Neural crest cell (in vitro differentiated cells): ENCODE measurements at regions not wholly inside any gene's neighbourhood (a gene's known extent, or its start where the extent isn't known, plus 50 kb on each side); places are given as distances from the start of the nearest gene placed in this dataset.
A peak's percentile ranks its signal among the peaks of the same experiment; 100 is the strongest.
"Not testable (repeated sequence)": the region's sequence is repeated elsewhere in the genome, so short reads cannot be mapped to it uniquely, and the experiment has no call there.

ENCODE experiments used
- DNase-seq: peaks from one replicate; pipeline ENCODE4 v3.0.0; 2021; ENCODE audit warnings: low read depth, mixed read lengths, low spot score
- H3K27ac Mint-ChIP-seq: one replicate; pipeline ENCODE4 v1.8.0; 2021; ENCODE audit warnings: mild to moderate bottlenecking, mixed read lengths; ENCODE audit not compliant: unreplicated experiment
- H3K27me3 Mint-ChIP-seq: 2 replicates; pipeline ENCODE4 v1.8.0; 2021; ENCODE audit warnings: low read depth, mild to moderate bottlenecking, mixed read lengths
- H3K36me3 Mint-ChIP-seq: 2 replicates; pipeline ENCODE4 v1.8.0; 2021; ENCODE audit warnings: low read depth, mild to moderate bottlenecking, mixed read lengths
- H3K4me1 Mint-ChIP-seq: 2 replicates; pipeline ENCODE4 v1.8.0; 2021; ENCODE audit warnings: mixed read lengths
- H3K4me3 Mint-ChIP-seq: one replicate; pipeline ENCODE4 v1.8.0; 2021; ENCODE audit warnings: mild to moderate bottlenecking, mixed read lengths
- H3K9me3 Mint-ChIP-seq: 2 replicates; pipeline ENCODE4 v1.8.0; 2021; ENCODE audit warnings: mixed read lengths
- TF ChIP-seq, protein P1 (sequence below): fragments of 200-600 bp; sonication (generic); conservative IDR thresholded peaks from 2 replicates; pipeline ENCODE4 v1.5.0; 2021; ENCODE audit warnings: antibody characterized with exemption, mild to moderate bottlenecking

DNA sequence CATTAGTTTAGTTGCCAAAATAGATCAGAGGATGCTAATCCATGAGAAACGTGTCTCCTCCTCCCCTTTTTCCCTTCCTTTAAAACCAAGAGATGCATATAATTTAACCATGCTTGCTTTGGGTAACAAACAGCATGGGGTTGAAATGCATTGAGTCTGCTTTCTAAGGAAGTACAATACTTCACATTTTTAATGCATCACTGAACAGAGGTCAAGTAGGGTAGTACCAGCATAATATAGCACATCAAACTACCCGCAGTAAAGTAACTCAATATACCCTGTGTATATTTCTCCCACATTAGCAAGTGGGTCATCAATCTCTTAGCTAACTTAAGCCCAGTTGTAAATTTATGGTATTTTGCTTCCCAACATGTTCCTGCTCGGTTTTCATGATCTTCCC lies 239.3 kb upstream of the SEMA3C start:
- Mint-ChIP-seq H3K4me1 (peaks cover 58% of the 10 kb centered on the region), H3K9me3 (peaks cover 3% of the 10 kb centered on the region), H3K27ac (no peak overlapping the region), H3K4me3 (no peak overlapping the region), H3K27me3 (no peaks in the 10 kb centered on the region), H3K36me3 (peaks cover 6% of the 10 kb centered on the region)
- no peak for DNase-seq
- TF ChIP-seq, protein P1, sequence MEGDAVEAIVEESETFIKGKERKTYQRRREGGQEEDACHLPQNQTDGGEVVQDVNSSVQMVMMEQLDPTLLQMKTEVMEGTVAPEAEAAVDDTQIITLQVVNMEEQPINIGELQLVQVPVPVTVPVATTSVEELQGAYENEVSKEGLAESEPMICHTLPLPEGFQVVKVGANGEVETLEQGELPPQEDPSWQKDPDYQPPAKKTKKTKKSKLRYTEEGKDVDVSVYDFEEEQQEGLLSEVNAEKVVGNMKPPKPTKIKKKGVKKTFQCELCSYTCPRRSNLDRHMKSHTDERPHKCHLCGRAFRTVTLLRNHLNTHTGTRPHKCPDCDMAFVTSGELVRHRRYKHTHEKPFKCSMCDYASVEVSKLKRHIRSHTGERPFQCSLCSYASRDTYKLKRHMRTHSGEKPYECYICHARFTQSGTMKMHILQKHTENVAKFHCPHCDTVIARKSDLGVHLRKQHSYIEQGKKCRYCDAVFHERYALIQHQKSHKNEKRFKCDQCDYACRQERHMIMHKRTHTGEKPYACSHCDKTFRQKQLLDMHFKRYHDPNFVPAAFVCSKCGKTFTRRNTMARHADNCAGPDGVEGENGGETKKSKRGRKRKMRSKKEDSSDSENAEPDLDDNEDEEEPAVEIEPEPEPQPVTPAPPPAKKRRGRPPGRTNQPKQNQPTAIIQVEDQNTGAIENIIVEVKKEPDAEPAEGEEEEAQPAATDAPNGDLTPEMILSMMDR: no peak

DNA sequence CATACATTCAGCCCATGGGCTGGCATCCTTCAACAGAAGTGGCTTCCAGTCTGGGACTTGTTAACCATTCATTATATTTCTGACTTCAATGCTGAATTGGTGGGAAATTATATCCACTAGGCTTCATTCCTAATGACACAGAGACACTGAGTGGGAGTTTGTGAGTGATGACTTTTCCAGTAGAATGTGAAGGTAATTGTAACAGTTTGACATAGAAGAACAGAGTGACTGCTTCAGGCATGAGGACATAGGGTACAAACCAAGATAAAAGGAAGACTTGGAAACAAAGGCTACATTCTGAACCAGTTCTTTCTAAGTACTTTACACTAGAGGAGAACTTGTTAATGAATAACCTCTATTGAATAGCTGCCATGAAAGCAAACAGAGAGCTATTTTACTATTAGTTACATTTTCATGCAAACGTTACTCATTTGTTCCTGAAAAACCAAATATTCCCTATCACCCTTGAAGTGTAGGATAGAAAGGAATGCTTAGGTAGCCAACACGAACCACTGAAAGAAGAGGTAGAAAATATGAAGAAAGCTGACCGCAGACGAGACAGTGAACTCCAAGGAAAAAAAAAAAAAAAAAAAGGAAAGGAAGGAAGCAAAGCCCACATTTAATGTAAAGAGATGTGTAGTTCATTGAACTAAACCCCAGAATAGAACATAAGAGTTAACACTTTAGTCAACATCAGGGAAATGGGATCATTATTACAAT lies 237.0 kb upstream of the SEMA3C start:
- Mint-ChIP-seq H3K27ac (peak overlapping the region; percentile 54), H3K9me3 (no peaks in the 10 kb centered on the region), H3K4me3 (peak overlapping the region; percentile 22), H3K4me1 (peaks cover 78% of the 10 kb centered on the region), H3K27me3 (no peaks in the 10 kb centered on the region), H3K36me3 (no peaks in the 10 kb centered on the region)
- TF ChIP-seq, protein P1: no peak
- DNase-seq: no peak

DNA sequence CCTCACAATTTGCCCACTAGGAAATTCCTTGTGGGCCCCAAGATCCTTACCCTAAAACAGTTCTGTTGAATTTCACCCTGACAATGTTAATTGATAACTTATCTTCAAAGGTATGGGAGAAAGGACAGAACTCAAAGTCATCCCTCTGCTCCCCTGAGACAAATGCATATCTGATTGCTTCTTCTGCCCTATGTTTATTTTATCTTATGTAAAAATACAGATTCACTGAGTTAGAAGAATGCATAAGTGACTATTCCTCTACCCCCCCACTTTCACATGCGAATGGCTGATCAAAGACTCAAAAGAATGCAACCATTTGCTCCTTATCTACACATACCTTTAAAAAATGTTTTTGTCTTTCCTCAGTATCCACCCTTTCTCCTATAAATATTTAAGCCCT lies 235.7 kb upstream of the SEMA3C start:
- no peaks in the 10 kb centered on the region for H3K27me3 Mint-ChIP-seq
- no peaks in the 10 kb centered on the region for H3K9me3 Mint-ChIP-seq
- DNase-seq: no peak
- H3K4me1 Mint-ChIP-seq: peaks cover 85% of the 10 kb centered on the region
- TF ChIP-seq, protein P1: no peak
- no peaks in the 10 kb centered on the region for H3K36me3 Mint-ChIP-seq
- no peak overlapping the region for H3K4me3 Mint-ChIP-seq
- H3K27ac Mint-ChIP-seq: peak overlapping the region; percentile 30

DNA sequence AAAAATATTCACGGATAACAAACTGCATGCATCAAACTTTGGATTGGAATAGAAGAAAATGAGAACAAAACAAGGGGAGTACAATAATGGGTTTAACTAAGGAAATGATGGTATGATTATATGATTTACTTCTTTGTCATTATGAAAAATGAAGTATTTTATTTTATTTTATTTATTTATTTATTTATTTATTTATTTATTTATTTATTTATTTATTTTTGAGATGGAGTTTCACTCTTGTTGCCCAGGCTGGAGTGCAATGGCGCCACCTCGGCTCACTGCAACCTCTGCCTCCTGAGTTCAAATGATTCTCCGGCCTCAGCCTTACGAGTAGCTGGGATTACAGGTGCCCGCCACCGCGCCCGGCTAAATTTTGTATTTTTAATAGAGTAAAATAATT lies 234.1 kb upstream of the SEMA3C start:
- H3K27ac Mint-ChIP-seq, DNase-seq: not testable (repeated sequence)

DNA sequence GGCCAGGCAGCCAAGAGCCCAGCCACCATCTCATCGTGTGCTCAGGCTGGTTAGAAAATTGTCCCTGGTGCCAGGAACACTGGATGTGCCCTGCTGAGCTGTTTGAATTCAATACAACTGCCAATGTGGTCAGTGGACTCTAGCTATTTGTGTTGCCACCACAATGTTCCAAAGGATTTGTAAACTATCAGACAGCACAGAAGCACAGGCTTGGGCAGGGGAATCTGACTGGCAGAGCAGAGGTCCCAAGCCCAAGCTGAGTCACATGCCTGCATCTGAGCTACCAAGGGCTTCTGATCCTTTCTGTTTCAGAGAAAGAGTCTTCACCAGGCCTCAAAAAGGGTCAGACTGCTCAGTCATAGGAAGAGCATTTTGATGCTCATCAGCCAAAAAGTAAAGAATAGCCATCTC lies 232.1 kb upstream of the SEMA3C start:
- no peak for DNase-seq
- Mint-ChIP-seq H3K4me1 (peaks cover 49% of the 10 kb centered on the region), H3K27ac (peak overlapping the region; percentile 87), H3K36me3 (peaks cover 3% of the 10 kb centered on the region), H3K9me3 (peaks cover 6% of the 10 kb centered on the region), H3K27me3 (no peaks in the 10 kb centered on the region), H3K4me3 (no peak overlapping the region)
- TF ChIP-seq, protein P1: no peak

More for the DNA sequence above, 234.1 kb upstream of the SEMA3C start:
- H3K27me3 Mint-ChIP-seq, H3K36me3 Mint-ChIP-seq, H3K4me3 Mint-ChIP-seq, H3K9me3 Mint-ChIP-seq: not testable (repeated sequence)
- H3K4me1 Mint-ChIP-seq: peaks cover 69% of the 10 kb centered on the region

DNA sequence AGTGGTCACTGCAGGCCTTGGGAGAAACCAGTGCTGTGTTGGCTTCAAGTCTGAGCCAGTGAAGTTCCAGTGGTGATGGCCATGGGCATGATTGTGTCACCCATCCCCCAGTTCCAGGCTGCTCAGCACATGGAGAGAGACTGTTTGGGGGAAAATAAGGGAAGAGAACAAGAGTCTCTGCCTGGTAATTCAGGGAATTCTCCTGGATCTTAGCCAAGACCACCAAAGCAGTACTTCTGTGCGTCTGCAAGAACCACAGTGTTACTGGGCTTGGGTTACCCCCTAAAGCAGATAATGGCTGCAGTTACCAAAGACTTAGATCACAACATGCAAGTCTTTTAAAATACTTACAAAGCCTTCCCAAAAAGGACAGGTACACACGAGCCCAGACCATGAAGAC lies 225.0 kb upstream of the SEMA3C start:
- H3K4me1 Mint-ChIP-seq: peaks cover 26% of the 10 kb centered on the region
- H3K4me3 Mint-ChIP-seq: no peak overlapping the region
- H3K27ac Mint-ChIP-seq: no peak overlapping the region
- peaks cover 3% of the 10 kb centered on the region for H3K36me3 Mint-ChIP-seq
- H3K9me3 Mint-ChIP-seq: peaks cover 8% of the 10 kb centered on the region
- H3K27me3 Mint-ChIP-seq: no peaks in the 10 kb centered on the region
- TF ChIP-seq, protein P1: no peak
- DNase-seq: no peak

DNA sequence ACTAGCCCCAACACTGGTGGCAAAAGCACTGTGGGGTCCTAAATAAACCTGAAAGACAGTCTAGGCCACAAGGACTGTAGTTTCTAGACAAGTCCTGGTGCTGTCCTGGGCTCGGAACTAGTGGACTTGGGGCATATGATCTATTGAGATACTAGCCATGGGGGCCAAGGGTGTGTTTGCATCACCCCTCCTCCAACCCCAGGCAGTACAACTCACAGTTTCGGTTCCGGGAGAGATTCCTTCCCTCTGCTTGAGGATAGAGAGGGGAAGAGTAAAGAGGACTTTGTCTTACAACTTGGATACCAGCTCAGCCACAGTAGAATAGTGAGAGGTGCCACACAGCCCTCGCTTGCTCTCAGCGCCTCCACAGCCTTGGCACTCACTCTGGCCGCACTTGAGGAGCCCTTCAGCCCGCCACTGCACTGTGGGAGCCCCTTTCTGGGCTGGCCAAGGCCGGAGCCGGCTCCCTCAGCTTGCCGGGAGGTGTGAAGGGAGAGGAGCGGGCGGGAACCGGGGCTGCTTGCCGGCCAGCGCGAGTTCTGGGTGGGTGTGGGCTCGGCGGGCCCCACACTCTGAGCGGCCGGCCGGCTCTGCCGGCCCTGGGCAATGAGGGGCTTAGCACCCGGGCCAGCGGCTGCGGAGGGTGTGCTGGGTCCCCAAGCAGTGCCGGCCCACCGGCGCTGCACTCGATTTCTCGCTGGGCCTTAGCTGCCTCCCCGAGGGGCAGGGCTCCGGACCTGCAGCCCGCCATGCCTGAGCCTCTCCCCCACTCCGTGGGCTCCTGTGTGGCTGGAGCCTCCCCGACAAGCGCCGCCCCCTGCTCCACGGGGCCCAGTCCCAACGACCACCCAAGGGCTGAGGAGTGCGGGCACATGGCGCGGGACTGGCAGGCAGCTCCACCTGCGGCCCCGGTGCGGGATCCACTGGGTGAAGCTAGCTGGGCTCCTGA lies 222.7 kb upstream of the SEMA3C start:
- Mint-ChIP-seq H3K27ac (peak overlapping the region; percentile 92), H3K4me1 (peaks cover 33% of the 10 kb centered on the region)
- H3K27me3 Mint-ChIP-seq, H3K9me3 Mint-ChIP-seq, H3K4me3 Mint-ChIP-seq, H3K36me3 Mint-ChIP-seq, DNase-seq: not testable (repeated sequence)
